Activated CD4-positive, CD25-positive, alpha-beta regulatory T cell (primary cell): ENCODE measurements at regions not wholly inside any gene's neighbourhood (a gene's known extent, or its start where the extent isn't known, plus 50 kb on each side); places are given as distances from the start of the nearest gene placed in this dataset.
"Not testable (repeated sequence)": the region's sequence is repeated elsewhere in the genome, so short reads cannot be mapped to it uniquely, and the experiment has no call there.

ENCODE experiments used
- DNase-seq, 4 experiments: peaks; one replicate each; lab custom pipeline; 2025; lab: John Stamatoyannopoulos, UW

DNA sequence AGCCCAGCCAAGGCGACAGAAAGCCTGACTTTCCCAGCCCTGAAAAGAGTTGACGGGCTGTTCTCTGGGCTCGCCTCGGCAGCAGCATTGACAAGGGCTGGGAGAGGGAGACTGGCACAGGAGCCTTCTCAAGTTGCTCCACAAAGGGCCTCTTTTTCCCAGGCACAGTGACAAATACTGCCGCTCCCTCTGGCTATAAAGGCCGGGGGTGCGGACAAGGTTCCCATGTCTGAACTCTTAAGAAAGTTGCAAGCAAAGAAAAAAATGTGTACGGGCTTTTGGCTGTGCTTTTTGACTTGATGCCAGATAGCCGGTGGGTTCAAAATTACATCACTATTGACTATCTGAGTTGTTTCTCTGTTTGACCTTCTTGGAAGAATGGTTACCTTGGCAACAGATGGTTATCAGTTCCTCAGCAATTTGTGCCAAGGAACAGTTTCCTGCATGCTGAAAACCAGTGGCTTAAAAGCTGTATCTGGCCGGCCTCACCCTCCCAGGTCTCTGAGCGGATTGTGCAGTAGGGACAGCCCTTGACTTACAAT is 115.9 kb upstream of the EEPD1 start:
- DNase-seq = no peak

- DNase-seq = no peak
Measured at GRCh38 chr7:36038063-36038721, 114.9 kb upstream of the EEPD1 start.

- no peak for DNase-seq
Measured at GRCh38 chr7:36039243-36039642, 113.8 kb upstream of the EEPD1 start.

GRCh38 chr7:36039671-36040070 is 113.4 kb upstream of the EEPD1 start:
- DNase-seq = no peak

GRCh38 chr7:36040679-36041078 is 112.4 kb upstream of the EEPD1 start:
- DNase-seq = no peak

- DNase-seq = no peak
Measured at GRCh38 chr7:36044101-36044892, 108.8 kb upstream of the EEPD1 start.

DNA sequence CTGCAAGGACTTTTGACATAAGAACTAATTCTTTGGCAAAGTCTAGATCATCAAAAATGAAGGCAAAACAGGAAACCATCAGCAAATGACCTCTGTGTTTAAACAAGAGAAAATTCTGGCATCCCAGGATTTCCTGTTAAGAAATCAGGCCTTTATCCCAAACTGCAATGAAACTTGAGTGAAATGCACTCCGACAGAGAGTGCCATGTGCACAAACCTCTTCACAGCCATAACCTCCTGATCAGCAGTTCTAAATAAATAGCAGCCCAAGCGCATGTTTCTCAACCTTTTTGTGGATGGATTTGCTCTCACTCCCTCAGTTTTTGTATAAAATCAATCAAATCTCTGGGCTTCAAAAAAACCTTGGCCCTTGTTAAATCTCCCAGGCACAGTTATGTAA is 107.7 kb upstream of the EEPD1 start:
- DNase-seq = no peak

DNA sequence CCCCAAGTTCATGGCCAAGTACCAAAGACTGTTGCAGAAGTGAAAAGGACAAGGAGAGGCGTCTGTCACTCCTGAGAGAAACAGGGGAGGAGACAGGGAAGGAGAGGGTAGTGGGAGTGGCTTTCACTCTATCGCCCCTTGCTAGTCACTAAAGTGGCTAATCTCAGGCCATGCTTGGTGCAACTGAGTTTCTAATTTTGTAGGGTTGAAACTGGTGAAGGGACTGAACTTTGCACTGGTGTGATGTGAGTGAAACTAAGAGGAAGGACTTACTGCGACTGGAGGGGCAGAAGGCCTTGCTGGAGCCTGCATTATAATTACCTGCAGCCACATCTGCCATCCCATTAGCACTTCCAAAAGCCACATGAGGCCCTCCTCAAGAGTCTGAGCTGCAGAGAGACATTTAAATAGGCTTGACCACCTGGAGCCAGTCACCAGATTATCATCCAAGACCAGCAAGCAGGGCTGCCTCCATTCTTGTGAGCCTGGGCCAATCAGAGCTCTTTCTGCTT is 107.2 kb upstream of the EEPD1 start:
- DNase-seq = no peak

- no peak for DNase-seq
Measured at GRCh38 chr7:36047091-36047658, 105.9 kb upstream of the EEPD1 start.

GRCh38 chr7:36048141-36048901 is 104.7 kb upstream of the EEPD1 start:
- DNase-seq = no peak

GRCh38 chr7:36048902-36049240 is 104.2 kb upstream of the EEPD1 start:
- DNase-seq = no peak

DNA sequence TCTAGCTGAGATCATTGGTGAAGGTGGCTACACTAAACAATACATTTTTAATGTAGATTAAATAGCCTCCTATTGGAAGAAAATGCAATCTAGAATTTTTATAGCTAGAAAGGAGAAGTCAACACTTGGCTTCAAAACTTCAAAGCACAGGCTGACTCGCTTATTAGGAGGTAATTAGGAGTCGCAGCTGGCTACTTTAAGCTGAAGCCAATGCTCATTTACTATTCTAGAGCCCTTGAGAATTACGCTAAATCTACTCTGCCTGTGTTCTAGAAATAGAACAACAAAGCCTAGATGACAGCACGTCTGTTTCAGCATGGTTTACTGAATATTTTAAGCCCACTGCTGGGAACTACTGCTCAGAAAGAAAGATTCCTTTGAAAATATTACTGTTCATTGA is 101.6 kb upstream of the EEPD1 start:
- no peak for DNase-seq

- DNase-seq = no peak
Measured at GRCh38 chr7:36053589-36053988, 99.5 kb upstream of the EEPD1 start.

GRCh38 chr7:36054637-36055036 is 98.4 kb upstream of the EEPD1 start:
- DNase-seq = no peak

DNA sequence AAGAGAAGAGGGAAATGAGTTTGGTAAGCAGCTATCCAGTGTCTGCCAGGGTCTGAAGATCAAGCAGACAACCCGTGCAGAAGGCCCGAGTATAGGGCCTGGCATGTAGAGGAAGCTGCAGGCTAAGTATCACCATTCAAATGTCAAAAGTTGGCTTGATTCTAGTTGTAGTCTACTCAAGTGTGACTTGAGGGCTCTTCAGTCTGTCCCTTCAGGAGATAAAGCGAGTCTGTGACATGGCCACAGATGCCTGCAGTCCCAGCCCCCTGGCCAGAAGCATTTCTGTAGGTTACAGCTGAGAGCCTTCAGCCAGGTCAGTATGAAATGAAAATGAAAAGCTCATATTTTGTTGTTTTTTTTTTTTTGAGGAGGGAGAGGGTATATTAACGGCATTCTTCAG is 97.8 kb upstream of the EEPD1 start:
- no peak for DNase-seq

GRCh38 chr7:36057323-36057722 is 95.7 kb upstream of the EEPD1 start:
- DNase-seq = no peak

DNA sequence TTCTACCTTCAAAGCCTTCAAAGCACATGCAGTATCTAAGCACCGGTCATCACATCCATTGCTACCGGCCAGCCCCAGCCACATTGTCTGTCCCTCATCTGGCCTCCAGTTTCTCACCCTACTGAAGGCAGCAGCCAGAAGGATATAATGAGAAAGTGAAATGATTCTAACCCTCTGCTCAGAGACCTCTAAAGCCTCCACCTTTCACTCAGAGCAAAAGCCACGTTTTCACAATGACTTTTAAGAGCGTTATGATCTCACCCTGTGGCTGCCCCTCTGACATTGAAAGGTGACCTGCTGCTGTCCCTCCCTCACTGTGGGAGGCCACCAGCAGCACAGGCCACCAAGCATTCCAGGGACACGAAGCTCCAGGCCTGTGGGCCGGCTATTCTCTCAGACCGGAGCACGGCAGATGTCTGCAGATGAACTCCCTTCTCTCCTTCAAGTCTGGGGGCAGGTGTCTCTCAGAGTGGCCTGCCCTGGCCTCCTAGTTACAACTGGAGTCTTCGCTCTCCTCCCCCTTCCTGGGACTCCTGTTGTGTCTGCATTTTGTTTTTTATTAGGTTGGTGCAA is 94.9 kb upstream of the EEPD1 start:
- no peak for DNase-seq

- DNase-seq = not testable (repeated sequence)
Measured at GRCh38 chr7:36060388-36060787, 92.7 kb upstream of the EEPD1 start.

- no peak for DNase-seq
Measured at GRCh38 chr7:36062154-36062815, 90.8 kb upstream of the EEPD1 start.

- no peak for DNase-seq
Measured at GRCh38 chr7:36064676-36065075, 88.4 kb upstream of the EEPD1 start.
